Activated CD4-positive, alpha-beta memory T cell treated with anti-CD3 and anti-CD28 coated beads for 36 hours (primary cell): ENCODE measurements at regions not wholly inside any gene's neighbourhood (a gene's known extent, or its start where the extent isn't known, plus 50 kb on each side); places are given as distances from the start of the nearest gene placed in this dataset.

Experiments
- CTCF ChIA-PET: fragments of 350-600 bp; sonication (Branson Sonifier 250); formaldehyde crosslinking; loops from one replicate; lab custom pipeline; 2021; ENCODE audit warnings: antibody characterized with exemption, inconsistent platforms; lab: Charles Lee
- POLR2A ChIA-PET: fragments of 350-600 bp; sonication (Branson Sonifier 250); formaldehyde crosslinking; loops from one replicate; lab custom pipeline; 2021; ENCODE audit warnings: antibody characterized with exemption; lab: Charles Lee
- DNase-seq: peaks from one replicate; pipeline ENCODE4 v3.0.0-alpha.2; 2020
- H3K27ac Mint-ChIP-seq: one replicate; pipeline ENCODE4 v1.8.0; 2021; ENCODE audit warnings: mixed read lengths
- H3K27me3 Mint-ChIP-seq: one replicate; pipeline ENCODE4 v1.8.0; 2021; ENCODE audit warnings: mixed read lengths
- H3K36me3 Mint-ChIP-seq: one replicate; pipeline ENCODE4 v1.8.0; 2021; ENCODE audit warnings: mixed read lengths
- H3K4me1 Mint-ChIP-seq: one replicate; pipeline ENCODE4 v1.8.0; 2021; ENCODE audit warnings: low read depth, mixed read lengths
- H3K4me3 Mint-ChIP-seq: one replicate; pipeline ENCODE4 v1.8.0; 2021; ENCODE audit warnings: mild to moderate bottlenecking, mixed read lengths
- H3K9me3 Mint-ChIP-seq: one replicate; pipeline ENCODE4 v1.8.0; 2021; ENCODE audit warnings: mixed read lengths
- intact Hi-C: fragments of 100-400 bp; cut with micrococcal nuclease; formaldehyde crosslinking; loops from one replicate; pipeline ENCODE4 v1.15.1; 2023

GRCh38 chr11:90947930-90948329 is 725.1 kb upstream of the CHORDC1 start:
- CTCF ChIA-PET: no interaction called here
- POLR2A ChIA-PET: no interaction called here
- intact Hi-C loops: no loop called here
- H3K9me3 Mint-ChIP-seq: peaks cover 2% of the 10 kb centered on the region
- no peak overlapping the region for H3K27ac Mint-ChIP-seq
- no peaks in the 10 kb centered on the region for H3K4me1 Mint-ChIP-seq
- DNase-seq: no peak
- H3K27me3 Mint-ChIP-seq: no peaks in the 10 kb centered on the region
- no peaks in the 10 kb centered on the region for H3K36me3 Mint-ChIP-seq
- H3K4me3 Mint-ChIP-seq: no peak overlapping the region

- Mint-ChIP-seq H3K27ac (no peak overlapping the region), H3K36me3 (no peaks in the 10 kb centered on the region), H3K27me3 (no peaks in the 10 kb centered on the region), H3K4me1 (no peaks in the 10 kb centered on the region), H3K4me3 (no peak overlapping the region), H3K9me3 (peaks cover 9% of the 10 kb centered on the region)
- intact Hi-C loops: no loop called here
- CTCF ChIA-PET: no interaction called here
- POLR2A ChIA-PET: no interaction called here
- no peak for DNase-seq
These were observed 707.4 kb upstream of the CHORDC1 start for GRCh38 chr11:90930252-90930651.

- no peak overlapping the region for H3K4me3 Mint-ChIP-seq
- no peaks in the 10 kb centered on the region for H3K36me3 Mint-ChIP-seq
- POLR2A ChIA-PET: interaction anchor here (0.5 kb wide), 1 partner anchor 98 kb away, joined by 3 read pairs; no protein-coding TSS in a partner anchor
- peaks cover 2% of the 10 kb centered on the region for H3K9me3 Mint-ChIP-seq
- CTCF ChIA-PET: no interaction called here
- no peak overlapping the region for H3K27ac Mint-ChIP-seq
- no peak for DNase-seq
- no peaks in the 10 kb centered on the region for H3K4me1 Mint-ChIP-seq
- intact Hi-C loops: no loop called here
- H3K27me3 Mint-ChIP-seq: no peaks in the 10 kb centered on the region
These were observed 696.5 kb upstream of the CHORDC1 start for GRCh38 chr11:90919332-90919731.

- Mint-ChIP-seq H3K4me1 (no peaks in the 10 kb centered on the region), H3K27me3 (no peaks in the 10 kb centered on the region), H3K9me3 (peaks cover 2% of the 10 kb centered on the region), H3K27ac (no peak overlapping the region), H3K4me3 (no peak overlapping the region), H3K36me3 (no peaks in the 10 kb centered on the region)
- ChIA-PET POLR2A (no interaction called here), CTCF (no interaction called here)
- intact Hi-C loops: no loop called here
- DNase-seq: no peak
These were observed 693.9 kb upstream of the CHORDC1 start for GRCh38 chr11:90916706-90917105.

- POLR2A ChIA-PET: no interaction called here
- H3K4me1 Mint-ChIP-seq: no peaks in the 10 kb centered on the region
- H3K4me3 Mint-ChIP-seq: no peak overlapping the region
- intact Hi-C loops: no loop called here
- H3K36me3 Mint-ChIP-seq: no peaks in the 10 kb centered on the region
- H3K27ac Mint-ChIP-seq: no peak overlapping the region
- peaks cover 2% of the 10 kb centered on the region for H3K9me3 Mint-ChIP-seq
- CTCF ChIA-PET: no interaction called here
- no peak for DNase-seq
- no peaks in the 10 kb centered on the region for H3K27me3 Mint-ChIP-seq
These were observed 690.4 kb upstream of the CHORDC1 start for GRCh38 chr11:90913131-90913668.

GRCh38 chr11:90912631-90913030 is 689.8 kb upstream of the CHORDC1 start:
- Mint-ChIP-seq H3K27ac (no peak overlapping the region), H3K36me3 (no peaks in the 10 kb centered on the region), H3K4me3 (no peak overlapping the region), H3K4me1 (no peaks in the 10 kb centered on the region), H3K27me3 (no peaks in the 10 kb centered on the region), H3K9me3 (peaks cover 2% of the 10 kb centered on the region)
- DNase-seq: no peak
- intact Hi-C loops: no loop called here
- ChIA-PET POLR2A (no interaction called here), CTCF (no interaction called here)

- no peak overlapping the region for H3K27ac Mint-ChIP-seq
- CTCF ChIA-PET: no interaction called here
- H3K9me3 Mint-ChIP-seq: peaks cover 4% of the 10 kb centered on the region
- no peak overlapping the region for H3K4me3 Mint-ChIP-seq
- DNase-seq: no peak
- H3K27me3 Mint-ChIP-seq: no peaks in the 10 kb centered on the region
- no peaks in the 10 kb centered on the region for H3K4me1 Mint-ChIP-seq
- intact Hi-C loops: no loop called here
- POLR2A ChIA-PET: no interaction called here
- H3K36me3 Mint-ChIP-seq: no peaks in the 10 kb centered on the region
These were observed 688.3 kb upstream of the CHORDC1 start for GRCh38 chr11:90911192-90911591.

- POLR2A ChIA-PET: no interaction called here
- no peak for DNase-seq
- Mint-ChIP-seq H3K27me3 (no peaks in the 10 kb centered on the region), H3K4me1 (no peaks in the 10 kb centered on the region), H3K4me3 (no peak overlapping the region), H3K36me3 (no peaks in the 10 kb centered on the region), H3K9me3 (peaks cover 8% of the 10 kb centered on the region), H3K27ac (no peak overlapping the region)
- CTCF ChIA-PET: no interaction called here
- intact Hi-C loops: no loop called here
These were observed 685.2 kb upstream of the CHORDC1 start for GRCh38 chr11:90908074-90908473.

GRCh38 chr11:90895850-90896249 is 673.0 kb upstream of the CHORDC1 start:
- ChIA-PET POLR2A (no interaction called here), CTCF (no interaction called here)
- Mint-ChIP-seq H3K27me3 (no peaks in the 10 kb centered on the region), H3K4me3 (no peak overlapping the region), H3K36me3 (no peaks in the 10 kb centered on the region), H3K27ac (no peak overlapping the region), H3K4me1 (no peaks in the 10 kb centered on the region), H3K9me3 (peaks cover 18% of the 10 kb centered on the region)
- no peak for DNase-seq
- intact Hi-C loops: no loop called here

- peaks cover 8% of the 10 kb centered on the region for H3K9me3 Mint-ChIP-seq
- no peak for DNase-seq
- intact Hi-C loops: no loop called here
- H3K36me3 Mint-ChIP-seq: no peaks in the 10 kb centered on the region
- CTCF ChIA-PET: no interaction called here
- H3K27me3 Mint-ChIP-seq: no peaks in the 10 kb centered on the region
- H3K4me1 Mint-ChIP-seq: no peaks in the 10 kb centered on the region
- POLR2A ChIA-PET: no interaction called here
- H3K27ac Mint-ChIP-seq: no peak overlapping the region
- H3K4me3 Mint-ChIP-seq: no peak overlapping the region
These were observed 667.5 kb upstream of the CHORDC1 start for GRCh38 chr11:90890347-90890746.

- H3K27me3 Mint-ChIP-seq: no peaks in the 10 kb centered on the region
- peaks cover 31% of the 10 kb centered on the region for H3K9me3 Mint-ChIP-seq
- no peaks in the 10 kb centered on the region for H3K36me3 Mint-ChIP-seq
- intact Hi-C loops: no loop called here
- H3K4me3 Mint-ChIP-seq: no peak overlapping the region
- CTCF ChIA-PET: no interaction called here
- no peak for DNase-seq
- H3K4me1 Mint-ChIP-seq: no peaks in the 10 kb centered on the region
- POLR2A ChIA-PET: no interaction called here
- H3K27ac Mint-ChIP-seq: no peak overlapping the region
These were observed 661.3 kb upstream of the CHORDC1 start for GRCh38 chr11:90884181-90884580.

GRCh38 chr11:90874986-90875385 is 652.1 kb upstream of the CHORDC1 start:
- ChIA-PET POLR2A (no interaction called here), CTCF (no interaction called here)
- Mint-ChIP-seq H3K27me3 (no peaks in the 10 kb centered on the region), H3K4me3 (no peak overlapping the region), H3K36me3 (no peaks in the 10 kb centered on the region), H3K27ac (no peak overlapping the region), H3K4me1 (no peaks in the 10 kb centered on the region), H3K9me3 (peaks cover 35% of the 10 kb centered on the region)
- no peak for DNase-seq
- intact Hi-C loops: no loop called here

- intact Hi-C loops: no loop called here
- DNase-seq: no peak
- H3K4me3 Mint-ChIP-seq: no peak overlapping the region
- no peaks in the 10 kb centered on the region for H3K27me3 Mint-ChIP-seq
- ChIA-PET CTCF (no interaction called here), POLR2A (no interaction called here)
- H3K4me1 Mint-ChIP-seq: no peaks in the 10 kb centered on the region
- H3K36me3 Mint-ChIP-seq: no peaks in the 10 kb centered on the region
- peaks cover 32% of the 10 kb centered on the region for H3K9me3 Mint-ChIP-seq
- H3K27ac Mint-ChIP-seq: no peak overlapping the region
These were observed 651.4 kb upstream of the CHORDC1 start for GRCh38 chr11:90874281-90874680.
